ENCODE measurements at regions not wholly inside any gene's neighbourhood (a gene's known extent, or its start where the extent isn't known, plus 50 kb on each side); places are given as distances from the start of the nearest gene placed in this dataset.

DNA sequence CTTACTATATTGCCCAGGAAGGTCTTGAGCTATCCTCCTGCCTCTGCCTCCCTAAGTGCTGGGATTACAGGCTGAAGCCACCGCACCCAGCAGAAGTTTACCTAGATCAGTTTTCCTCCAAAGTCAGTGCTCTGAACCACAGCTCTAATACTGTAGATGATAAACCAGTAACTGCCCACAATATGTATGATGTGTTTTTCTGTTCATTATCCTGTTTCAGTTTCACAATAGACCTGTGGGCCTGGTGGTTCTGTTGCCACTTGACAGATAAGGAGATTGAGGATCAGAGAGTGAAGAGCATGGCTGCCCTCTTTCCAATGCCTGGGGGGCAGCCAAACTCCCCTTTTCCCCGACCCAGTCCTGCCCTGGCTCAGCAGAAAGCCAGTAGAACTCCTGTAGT, 87.0 kb downstream of the EFNB1 start:
- H3K27ac ChIP-seq (ENCODE audit: insufficient read depth, low read length) = no peak overlapping the region
- no peak overlapping the region for H3K4me3 ChIP-seq (ENCODE audit: insufficient read depth, low read depth, low read length)
- no peaks in the 10 kb centered on the region for H3K9me3 ChIP-seq (ENCODE audit: control insufficient read depth, insufficient read depth, low read length)
- H3K18ac ChIP-seq (ENCODE audit: low read depth, low read length) = no peak overlapping the region
- H2AFZ ChIP-seq (replicated peaks; ENCODE audit: low read length, poor library complexity) = no peak overlapping the region
- TF ChIP-seq, protein P1, sequence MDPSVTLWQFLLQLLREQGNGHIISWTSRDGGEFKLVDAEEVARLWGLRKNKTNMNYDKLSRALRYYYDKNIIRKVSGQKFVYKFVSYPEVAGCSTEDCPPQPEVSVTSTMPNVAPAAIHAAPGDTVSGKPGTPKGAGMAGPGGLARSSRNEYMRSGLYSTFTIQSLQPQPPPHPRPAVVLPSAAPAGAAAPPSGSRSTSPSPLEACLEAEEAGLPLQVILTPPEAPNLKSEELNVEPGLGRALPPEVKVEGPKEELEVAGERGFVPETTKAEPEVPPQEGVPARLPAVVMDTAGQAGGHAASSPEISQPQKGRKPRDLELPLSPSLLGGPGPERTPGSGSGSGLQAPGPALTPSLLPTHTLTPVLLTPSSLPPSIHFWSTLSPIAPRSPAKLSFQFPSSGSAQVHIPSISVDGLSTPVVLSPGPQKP (IDR thresholded peaks at IDR 0.05; ENCODE audit: borderline replicate concordance, low read depth, low read length) = no peak
- TF ChIP-seq USF2 (IDR thresholded peaks at IDR 0.05; ENCODE audit: low read depth, low read length) (no peak), MXI1 (IDR thresholded peaks at IDR 0.05; ENCODE audit: borderline replicate concordance, low read depth, low read length) (no peak), MAZ (IDR thresholded peaks at IDR 0.05; ENCODE audit: borderline replicate concordance, low read depth, low read length) (no peak), SMC3 (IDR thresholded peaks at IDR 0.05; ENCODE audit: low read depth, low read length) (no peak), MAFK (IDR thresholded peaks at IDR 0.05; ENCODE audit: low read depth, low read length) (no peak), CHD1 (IDR thresholded peaks at IDR 0.05; ENCODE audit: low read depth, low read length) (no peak), NFE2L2 (IDR thresholded peaks at IDR 0.05; ENCODE audit: low read depth, low read length) (no peak)
- no peak overlapping the region for H3K14ac ChIP-seq (replicated peaks; ENCODE audit: low read depth, low read length)
- H3K36me3 ChIP-seq (ENCODE audit: control insufficient read depth, insufficient read depth, low read length) = no peaks in the 10 kb centered on the region
- no peak overlapping the region for H3K56ac ChIP-seq (ENCODE audit: extremely low read depth, insufficient read depth, low read length)
- no peak overlapping the region for H4K91ac ChIP-seq (ENCODE audit: insufficient read depth, low read depth, low read length)
- no peak overlapping the region for H2BK15ac ChIP-seq (ENCODE audit: low read depth, low read length)
- 17% methylated on average over 1 of the region's 2 CpGs; no CpG with 5 or more reads in 1 of the 2 experiments for WGBS, 2 experiments (ENCODE audit: extremely low coverage in 2 of 2, insufficient read length in 1 of 2)
- DNase-seq (no peak), ATAC-seq (ENCODE audit: low read depth) (no peak)
- ChIA-PET CTCF (no interaction called here), POLR2A (ENCODE audit: unreplicated experiment) (no interaction called here)
- in situ Hi-C loops (cut with MboI; ENCODE audit: low sequenced_read_pairs) (no loop called here), dilution Hi-C loops (cut with HindIII; ENCODE audit: low sequenced_read_pairs, unreplicated experiment) (no loop called here), intact Hi-C loops (cut with micrococcal nuclease) (no loop called here)
- BruUV-seq (replicated peaks) = no TSS peak
- H4K5ac ChIP-seq (ENCODE audit: low read depth, low read length) = no peak overlapping the region
- peaks cover 23% of the 10 kb centered on the region for H3K27me3 ChIP-seq (ENCODE audit: control insufficient read depth, insufficient read depth, low read length)
- no peak overlapping the region for H3K4ac ChIP-seq (ENCODE audit: low read depth, low read length)
- H3K9ac ChIP-seq (ENCODE audit: low read depth, low read length) = no peak overlapping the region
- H3K79me1 ChIP-seq (ENCODE audit: low read depth in 1 of 2, low read length in 2 of 2) = no peaks in the 10 kb centered on the region
- no peak overlapping the region for H2AK9ac ChIP-seq (replicated peaks; ENCODE audit: low read depth, low read length, poor library complexity)
- H2BK5ac ChIP-seq (ENCODE audit: low read depth, low read length, poor library complexity, severe bottlenecking) = no peak overlapping the region
- H3K9me1 ChIP-seq (ENCODE audit: insufficient read depth, low read length) = no peaks in the 10 kb centered on the region
- H2AK5ac ChIP-seq (ENCODE audit: low read depth, low read length) = no peak overlapping the region
- H3K4me1 ChIP-seq (ENCODE audit: control insufficient read depth, insufficient read depth, low read length) = peaks cover 2% of the 10 kb centered on the region; the same call in 1 of the 2 replicates
- H4K20me1 ChIP-seq (ENCODE audit: insufficient read depth, low read length) = no peaks in the 10 kb centered on the region
- H3K4me2 ChIP-seq (ENCODE audit: low read depth, low read length) = no peak overlapping the region
- H2BK20ac ChIP-seq (ENCODE audit: low read depth, low read length) = no peak overlapping the region
- no peak overlapping the region for H3K23ac ChIP-seq (ENCODE audit: low read depth, low read length)
- no peak overlapping the region for H2BK120ac ChIP-seq (ENCODE audit: low read depth, low read length)
- H4K8ac ChIP-seq (ENCODE audit: low read depth in 2 of 2, low read length in 2 of 2) = no peak overlapping the region

Measured in IMR-90 (cell line).